Suprapubic skin (tissue), 4 donors: ENCODE measurements at regions not wholly inside any gene's neighbourhood (a gene's known extent, or its start where the extent isn't known, plus 50 kb on each side); places are given as distances from the start of the nearest gene placed in this dataset.

Experiments used
- CTCF ChIP-seq, 2 donors: fragments of 200-600 bp in 1 of 2; fragments of 450-650 bp in 1 of 2; sonication (generic) in 1 of 2; IDR thresholded peaks; one replicate each; pipeline ENCODE4 v1.5.1; 2016 to 2019; ENCODE audit warnings: antibody characterized with exemption in 2 of 2, mild to moderate bottlenecking in 1 of 2, moderate library complexity in 1 of 2
- EP300 ChIP-seq: sonication (generic); formaldehyde crosslinking; IDR thresholded peaks from one replicate; pipeline ENCODE4 v1.6.1; 2017; ENCODE audit warnings: antibody characterized with exemption
- POLR2A ChIP-seq, 2 donors: fragments of 450-650 bp; IDR thresholded peaks; one replicate each; pipeline ENCODE4 v1.6.1; 2017; ENCODE audit warnings: antibody characterized with exemption in 2 of 2, mild to moderate bottlenecking in 2 of 2, moderate library complexity in 2 of 2
- POLR2AphosphoS5 ChIP-seq, 3 donors: sonication (generic); formaldehyde crosslinking; IDR thresholded peaks; one replicate each; pipeline ENCODE4 v1.6.1; 2017; ENCODE audit warnings: antibody characterized with exemption in 3 of 3

- no peak for TF ChIP-seq CTCF (IDR thresholded peaks at IDR 0.05)
- TF ChIP-seq EP300: no peak
- no peak for TF ChIP-seq POLR2A (IDR thresholded peaks at IDR 0.05)
- TF ChIP-seq POLR2AphosphoS5 (IDR thresholded peaks at IDR 0.05): no peak
These were observed 2032.8 kb downstream of the TP53TG3F start for GRCh38 chr16:35492225-35492624.
